SK-N-DZ (cell line): ENCODE measurements at regions not wholly inside any gene's neighbourhood (a gene's known extent, or its start where the extent isn't known, plus 50 kb on each side); places are given as distances from the start of the nearest gene placed in this dataset.
"Not testable (repeated sequence)": the region's sequence is repeated elsewhere in the genome, so short reads cannot be mapped to it uniquely, and the experiment has no call there.

Source experiments
- DNase-seq: peaks from one replicate; pipeline ENCODE4 v3.0.0-alpha.2; 2015; ENCODE audit warnings: low spot score

DNA sequence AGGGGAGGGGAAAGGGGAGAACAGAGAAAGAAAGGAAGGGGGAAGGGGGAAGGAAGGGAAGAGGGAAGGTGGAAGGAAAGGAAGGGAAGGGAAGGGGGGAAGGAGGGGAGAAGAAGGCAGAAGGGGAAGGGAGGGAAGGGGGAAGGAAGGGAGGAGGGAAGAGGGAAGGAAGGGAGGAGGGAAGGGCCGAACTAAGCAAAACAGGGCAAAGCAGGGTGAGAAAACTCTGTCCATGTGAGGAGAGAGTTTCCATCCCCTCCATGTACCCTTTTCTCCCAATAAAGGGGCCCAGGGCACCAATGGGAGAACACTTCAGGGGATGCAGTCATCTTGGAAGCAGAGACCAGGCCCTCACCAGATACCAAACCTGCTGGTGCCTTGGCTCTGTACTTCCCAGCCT lies 256.8 kb upstream of the CDH5 start:
- no peak for DNase-seq

DNA sequence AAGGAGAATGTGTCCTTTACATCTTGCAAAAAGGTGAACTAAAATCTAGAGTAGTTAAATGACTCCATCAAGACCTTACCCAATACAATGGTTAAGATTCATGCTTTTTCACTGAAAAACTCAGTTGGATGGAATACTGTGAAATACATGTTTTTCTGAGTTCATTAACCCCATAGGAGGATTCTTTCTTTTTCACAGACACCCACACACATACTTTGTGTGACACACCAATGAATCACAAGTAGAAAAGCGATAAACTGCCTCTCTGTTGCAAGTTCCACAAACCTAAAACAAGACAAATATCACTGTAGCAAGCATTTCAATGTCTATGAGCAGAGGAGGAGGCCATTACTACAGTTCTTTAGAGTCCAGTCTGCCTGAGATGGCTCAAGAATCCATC lies 258.8 kb upstream of the CDH5 start:
- no peak for DNase-seq

DNA sequence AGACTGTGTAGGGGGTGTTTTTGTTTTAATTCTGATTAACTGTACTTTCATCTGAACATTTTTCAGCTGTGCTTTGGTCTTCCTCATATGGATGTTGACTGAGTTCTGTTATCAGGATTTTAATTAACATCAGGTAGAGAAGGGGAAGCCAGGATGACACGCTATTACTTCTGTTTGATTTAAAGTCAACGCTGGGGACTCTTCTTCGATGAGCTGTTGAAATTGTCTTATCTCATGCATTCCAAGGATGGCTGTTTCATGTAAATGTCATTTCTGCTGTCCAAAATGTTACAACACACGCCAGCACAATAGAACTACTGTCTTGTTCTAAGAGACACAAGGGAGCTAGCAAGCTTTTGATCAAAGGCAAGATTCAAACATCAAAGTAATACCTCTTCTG lies 263.3 kb upstream of the CDH5 start:
- DNase-seq, result peak; percentile 80

DNA sequence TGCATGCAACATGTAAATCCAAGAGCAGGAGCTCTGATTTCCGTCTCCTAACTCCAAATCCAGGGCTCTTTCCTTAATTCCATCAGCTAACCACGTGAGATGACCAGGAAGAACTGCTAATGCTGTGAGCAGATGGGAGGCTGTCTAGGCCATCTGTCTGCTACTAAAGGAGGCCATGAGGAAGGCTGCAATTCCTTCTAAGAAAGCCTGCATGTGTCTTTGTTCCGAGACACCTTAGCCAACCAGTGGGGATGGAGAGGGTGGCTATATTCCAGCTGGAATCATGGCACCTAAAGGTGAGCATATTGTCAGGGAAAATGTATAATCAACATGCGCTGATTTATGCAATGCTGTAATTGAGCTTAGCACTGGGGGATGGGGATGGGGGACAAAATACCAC lies 267.2 kb upstream of the CDH5 start:
- peak; percentile 61 for DNase-seq

DNA sequence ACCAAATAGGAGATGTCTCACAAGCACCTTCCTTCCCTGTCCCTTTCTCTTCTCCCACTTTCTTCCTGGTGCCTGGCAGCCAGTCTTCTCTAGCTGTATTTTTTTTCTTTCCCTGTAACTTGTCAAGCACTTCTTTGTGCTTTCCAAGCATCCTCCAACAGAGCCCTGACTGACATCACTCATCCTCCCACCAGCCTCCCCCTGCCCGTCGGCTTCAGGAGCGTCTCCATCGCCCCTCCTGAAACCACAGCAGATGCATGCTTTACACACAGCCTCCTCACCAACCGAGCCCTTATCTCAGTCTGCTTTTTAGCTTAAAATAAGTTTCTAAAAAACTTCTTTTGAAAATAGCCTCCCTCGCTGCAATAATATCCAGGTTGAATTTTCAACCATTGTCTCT lies 268.7 kb upstream of the CDH5 start:
- DNase-seq, result no peak

- DNase-seq, result no peak
Measured at GRCh38 chr16:66095676-66096075, 270.8 kb upstream of the CDH5 start.

DNA sequence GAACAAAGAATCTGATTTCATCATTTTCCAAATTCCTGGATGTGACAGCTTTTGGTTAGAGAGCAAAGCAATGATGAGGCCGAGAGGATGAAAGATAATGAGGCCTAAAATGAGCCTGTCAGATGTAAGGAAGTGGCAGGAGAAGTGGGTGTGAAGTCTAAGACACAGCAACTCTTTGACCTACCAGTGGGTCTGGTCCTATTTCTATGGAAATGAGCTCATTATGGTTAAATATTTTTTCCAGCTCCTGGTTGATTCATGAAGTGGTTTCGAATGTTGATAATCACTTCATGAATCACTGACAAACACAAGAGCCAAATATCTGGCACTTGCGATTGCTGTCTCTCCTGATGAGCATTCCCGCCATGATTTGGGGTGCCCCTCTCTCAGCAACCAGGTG lies 273.3 kb upstream of the CDH5 start:
- DNase-seq, result no peak

DNA sequence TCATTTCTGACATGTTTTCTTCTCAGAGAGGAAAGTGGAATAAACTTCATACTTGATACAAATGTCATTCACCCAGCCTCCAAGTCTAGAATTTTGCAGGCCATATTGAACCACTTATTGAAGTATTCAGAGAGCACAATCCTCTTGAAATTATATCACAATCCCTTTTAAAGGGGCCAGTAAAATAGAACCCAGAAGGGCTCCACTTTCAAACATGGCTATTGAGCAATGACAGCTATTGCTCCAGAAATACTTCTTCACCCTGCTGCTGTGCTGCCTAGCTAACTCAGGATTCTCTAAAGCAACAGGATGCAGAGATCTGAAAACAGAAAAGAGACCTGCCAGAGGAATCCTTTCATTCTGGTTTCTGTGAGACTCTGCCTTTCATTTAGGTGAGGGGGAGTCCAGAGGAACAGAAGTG lies 275.0 kb upstream of the CDH5 start:
- DNase-seq, result no peak

DNA sequence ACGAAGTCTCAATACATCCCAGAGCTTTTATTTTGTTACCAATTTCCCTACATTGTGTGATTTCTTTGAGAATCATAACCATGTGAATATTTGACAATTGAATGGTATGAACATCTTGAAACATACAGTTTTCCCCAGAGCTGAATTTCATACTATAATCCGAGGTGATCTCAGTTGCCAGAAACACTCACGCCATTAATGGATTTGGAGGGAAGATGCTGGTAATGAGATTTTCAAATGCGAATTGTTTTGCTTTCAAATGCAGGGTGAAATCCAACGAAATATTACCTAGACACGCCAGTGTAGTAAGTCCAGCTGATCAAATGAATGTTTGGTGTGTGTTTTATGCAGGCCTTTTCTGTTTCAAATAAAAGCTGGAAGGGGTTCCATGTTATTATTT lies 277.8 kb upstream of the CDH5 start:
- no peak for DNase-seq

DNA sequence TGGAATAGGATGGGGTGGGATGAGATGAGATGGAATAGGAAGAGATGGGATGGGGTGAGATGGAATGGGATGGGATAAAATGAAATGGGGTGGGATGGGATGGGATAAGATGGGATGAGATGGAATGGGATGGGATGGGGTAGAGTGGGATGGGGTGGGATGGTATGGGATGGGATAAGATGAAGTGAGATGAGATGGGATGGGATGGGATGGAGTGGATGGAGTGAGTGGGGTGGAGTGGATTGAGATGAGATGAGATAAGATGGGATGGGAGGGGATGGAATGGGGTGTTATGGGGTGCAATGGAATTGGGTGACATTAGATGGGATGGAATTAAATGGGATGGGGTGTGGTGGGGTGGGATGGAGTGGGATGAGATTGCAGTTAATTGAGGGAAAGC lies 279.2 kb upstream of the CDH5 start:
- no peak for DNase-seq

- DNase-seq, result no peak
Measured at GRCh38 chr16:66085651-66086050, 280.8 kb upstream of the CDH5 start.

DNA sequence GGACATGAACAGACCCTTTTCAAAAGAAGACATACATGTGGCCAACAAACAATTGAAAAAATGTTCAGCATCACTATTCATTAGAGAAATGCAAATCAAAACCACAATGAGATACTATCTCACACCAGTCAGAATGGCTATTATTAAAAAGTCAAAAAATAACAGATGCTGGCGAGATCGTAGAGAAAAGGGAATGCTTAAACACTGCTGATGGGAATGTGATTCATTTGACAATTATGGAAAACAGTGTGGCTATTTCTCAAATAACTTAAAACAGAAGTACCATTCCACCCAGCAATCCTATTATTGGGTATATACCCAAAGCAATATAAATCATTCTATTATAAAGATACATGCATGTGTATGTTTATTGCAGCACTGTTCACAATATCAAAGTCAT lies 281.8 kb upstream of the CDH5 start:
- not testable (repeated sequence) for DNase-seq

GRCh38 chr16:66084306-66084705 lies 282.2 kb upstream of the CDH5 start:
- DNase-seq, result no peak

- DNase-seq, result no peak
Measured at GRCh38 chr16:66083171-66083570, 283.3 kb upstream of the CDH5 start.

- DNase-seq, result no peak
Measured at GRCh38 chr16:66082424-66082823, 284.1 kb upstream of the CDH5 start.

DNA sequence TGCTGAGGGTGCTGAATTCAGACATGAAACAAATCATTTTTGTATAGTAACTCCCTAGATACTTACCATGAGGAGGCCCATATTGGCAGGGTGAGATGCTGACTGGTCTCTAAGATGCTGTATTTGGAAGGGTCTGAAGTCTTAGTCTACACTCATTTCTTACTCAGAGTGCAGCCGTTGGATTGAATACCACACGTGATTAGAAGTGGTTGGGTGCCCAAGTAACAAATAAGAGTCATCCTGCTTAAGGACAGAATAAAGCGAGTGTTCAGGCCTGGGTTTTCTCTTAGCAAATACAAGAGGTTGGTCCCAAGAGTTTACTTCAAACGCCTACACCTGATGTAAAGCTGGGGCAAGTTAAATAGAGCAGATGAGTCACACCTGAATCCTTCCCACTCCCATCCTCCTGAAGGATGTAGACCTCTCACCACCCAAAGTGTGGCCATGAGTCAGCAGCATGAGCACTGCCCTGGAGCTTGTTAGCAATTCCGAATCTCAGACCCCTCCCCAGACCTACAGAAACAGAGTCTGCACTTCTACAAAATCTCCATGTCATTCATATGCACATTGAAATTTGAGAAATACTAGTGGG lies 284.6 kb upstream of the CDH5 start:
- DNase-seq, result no peak

DNA sequence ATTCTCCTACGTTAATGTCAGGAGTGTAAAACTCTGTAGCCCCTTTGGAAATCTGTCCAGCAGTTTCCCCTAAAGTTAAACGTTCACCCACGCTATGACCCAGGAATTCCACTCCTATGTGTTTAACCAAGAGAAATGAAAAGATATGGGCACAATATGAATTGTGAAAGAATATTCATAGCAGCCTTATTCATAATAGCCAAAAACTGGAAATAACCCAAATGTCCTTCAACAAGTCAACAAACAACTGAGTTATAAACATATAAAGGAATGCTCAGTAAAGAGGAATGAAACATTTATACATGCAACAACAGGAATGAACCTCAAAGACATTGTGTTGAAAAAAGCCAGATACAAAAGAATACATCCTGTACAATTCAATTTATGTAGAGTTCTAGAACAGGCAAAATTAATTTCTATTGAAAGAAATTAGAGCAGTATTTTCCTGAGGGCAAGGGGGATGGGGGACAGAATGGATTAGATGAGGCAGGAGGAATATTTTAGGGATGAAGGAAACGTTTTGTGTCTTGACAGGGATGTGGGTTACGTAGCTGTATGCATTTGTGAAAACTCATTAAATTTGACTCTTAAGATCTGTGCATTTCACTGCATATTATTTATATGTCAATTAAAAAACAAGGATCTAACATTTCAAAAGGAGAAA lies 286.7 kb upstream of the CDH5 start:
- DNase-seq, result no peak

DNA sequence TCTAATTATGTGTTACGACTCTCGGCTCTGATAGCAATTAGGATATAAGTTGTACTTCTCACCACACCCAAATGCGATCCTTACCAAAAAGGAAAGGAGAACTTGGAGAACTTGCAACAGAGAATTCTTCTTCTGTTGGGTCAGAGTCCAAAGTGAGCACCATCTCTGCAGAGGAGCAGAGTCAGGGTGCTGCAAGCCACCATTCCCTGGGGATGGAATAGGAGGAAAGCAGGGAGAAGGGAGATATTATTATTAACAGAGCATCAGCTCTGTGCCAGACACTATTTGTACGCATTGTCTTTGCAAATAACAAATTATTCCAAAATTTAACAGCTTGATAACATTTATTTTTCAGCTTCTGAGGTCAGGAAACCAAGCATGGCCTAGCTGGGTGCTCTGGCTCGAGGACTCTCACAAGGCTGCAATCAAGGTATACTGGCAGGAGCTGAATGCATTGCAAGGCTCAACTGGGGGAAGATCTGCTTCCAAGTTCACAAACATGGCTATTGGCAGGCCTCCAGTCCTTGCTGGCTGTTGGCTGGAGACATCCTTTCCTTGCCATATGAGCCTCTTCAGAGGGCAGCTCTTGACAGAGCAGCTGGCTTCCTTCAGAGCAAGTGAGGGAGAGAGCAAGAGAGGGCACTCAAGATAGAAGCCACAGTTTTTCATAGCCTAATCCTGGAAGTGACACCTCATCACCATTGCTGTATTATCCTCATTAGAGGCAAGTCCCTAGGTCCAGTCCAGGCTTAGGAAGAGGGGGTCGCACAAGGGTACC lies 296.2 kb upstream of the CDH5 start:
- no peak for DNase-seq

DNA sequence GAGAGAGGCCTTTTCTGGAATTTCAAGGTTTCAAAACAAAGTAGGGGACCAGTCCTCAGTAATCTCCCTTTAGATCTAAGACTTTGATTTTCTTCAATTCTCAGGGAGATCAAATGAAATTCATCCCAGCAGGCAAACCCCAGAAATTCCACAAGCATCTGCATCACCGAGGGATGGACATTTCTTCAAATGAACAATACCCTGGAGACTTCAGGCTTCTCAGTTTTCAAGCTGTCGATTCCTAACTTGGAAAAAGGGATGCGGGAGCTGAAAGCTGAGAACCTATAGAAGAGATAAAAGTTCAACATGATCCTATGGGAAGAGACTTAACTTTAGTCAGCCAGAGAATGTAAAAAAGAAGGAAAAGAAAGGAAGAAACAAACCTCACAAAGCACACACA lies 296.9 kb upstream of the CDH5 start:
- no peak for DNase-seq

- DNase-seq, result no peak
Measured at GRCh38 chr16:66066404-66066803, 300.1 kb upstream of the CDH5 start.

DNA sequence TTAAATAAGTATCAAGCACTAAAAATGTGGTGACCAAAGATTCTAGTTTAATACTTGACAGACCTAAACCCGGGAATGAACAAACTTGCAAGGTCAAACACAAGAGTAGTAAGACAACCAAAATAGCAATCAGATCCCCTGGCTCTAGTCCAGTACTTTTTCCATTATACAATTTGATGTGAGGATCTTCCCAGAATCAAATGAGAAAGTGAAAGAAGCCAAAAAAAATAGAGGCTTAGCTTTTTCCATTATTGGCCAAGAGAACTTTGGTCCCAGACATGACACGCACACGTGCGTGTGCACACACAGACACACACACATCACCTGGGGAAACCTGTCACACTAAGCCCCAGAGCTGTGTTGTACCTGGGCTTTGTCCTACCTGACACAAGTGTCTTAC lies 300.6 kb upstream of the CDH5 start:
- DNase-seq, result no peak

- DNase-seq, result no peak
Measured at GRCh38 chr16:66064801-66065530, 301.5 kb upstream of the CDH5 start.
